ENCODE measurements at regions not wholly inside any gene's neighbourhood (a gene's known extent, or its start where the extent isn't known, plus 50 kb on each side); places are given as distances from the start of the nearest gene placed in this dataset.
"Not testable (repeated sequence)": the region's sequence is repeated elsewhere in the genome, so short reads cannot be mapped to it uniquely, and the experiment has no call there.

GRCh38 chr22:46030231-46030880 lies 53.4 kb upstream of the WNT7B start:
- no peak for TF ChIP-seq CTCF (IDR thresholded peaks at IDR 0.05; ENCODE audit: low read depth, low read length)
- no peaks in the 10 kb centered on the region for H3K36me3 ChIP-seq
- H3K4me1 ChIP-seq, result no peaks in the 10 kb centered on the region
- H3K4me3 ChIP-seq (ENCODE audit: low read depth, low read length), result no peak overlapping the region
- no peaks in the 10 kb centered on the region for H3K9me3 ChIP-seq
- DNase-seq, result no peak
- no peaks in the 10 kb centered on the region for H3K27me3 ChIP-seq

GRCh38 chr22:46031066-46031465 lies 54.1 kb upstream of the WNT7B start:
- Histone ChIP-seq H3K4me3 (ENCODE audit: low read depth, low read length) (no peak overlapping the region), H3K36me3 (no peaks in the 10 kb centered on the region), H3K4me1 (no peaks in the 10 kb centered on the region), H3K9me3 (no peaks in the 10 kb centered on the region), H3K27me3 (no peaks in the 10 kb centered on the region)
- no peak for DNase-seq
- no peak for TF ChIP-seq CTCF (IDR thresholded peaks at IDR 0.05; ENCODE audit: low read depth, low read length)

GRCh38 chr22:46031557-46031956 lies 54.6 kb upstream of the WNT7B start:
- Histone ChIP-seq H3K9me3 (no peaks in the 10 kb centered on the region), H3K36me3 (no peaks in the 10 kb centered on the region)
- TF ChIP-seq CTCF (IDR thresholded peaks at IDR 0.05; ENCODE audit: low read depth, low read length), result no peak

GRCh38 chr22:46031965-46032851 lies 55.2 kb upstream of the WNT7B start:
- Histone ChIP-seq H3K4me1 (peaks cover 3% of the 10 kb centered on the region), H3K36me3 (no peaks in the 10 kb centered on the region), H3K27me3 (no peaks in the 10 kb centered on the region), H3K4me3 (ENCODE audit: low read depth, low read length) (no peak overlapping the region), H3K9me3 (no peaks in the 10 kb centered on the region)
- no peak for DNase-seq
- no peak for TF ChIP-seq CTCF (IDR thresholded peaks at IDR 0.05; ENCODE audit: low read depth, low read length)

More at GRCh38 chr22:46031557-46031956, 54.6 kb upstream of the WNT7B start:
- Histone ChIP-seq H3K4me1 (no peaks in the 10 kb centered on the region), H3K27me3 (no peaks in the 10 kb centered on the region), H3K4me3 (ENCODE audit: low read depth, low read length) (no peak overlapping the region)
- no peak for DNase-seq

GRCh38 chr22:46033256-46034200 lies 56.6 kb upstream of the WNT7B start:
- H3K4me1 ChIP-seq, result peaks cover 6% of the 10 kb centered on the region
- no peaks in the 10 kb centered on the region for H3K27me3 ChIP-seq
- TF ChIP-seq CTCF (IDR thresholded peaks at IDR 0.05; ENCODE audit: low read depth, low read length), result no peak
- H3K9me3 ChIP-seq, result no peaks in the 10 kb centered on the region
- H3K4me3 ChIP-seq (ENCODE audit: low read depth, low read length), result no peak overlapping the region
- DNase-seq, result no peak
- no peaks in the 10 kb centered on the region for H3K36me3 ChIP-seq

- not testable (repeated sequence) for DNase-seq; H3K36me3 ChIP-seq; H3K4me3 ChIP-seq (ENCODE audit: low read depth, low read length); H3K27me3 ChIP-seq; H3K9me3 ChIP-seq
- peaks cover 16% of the 10 kb centered on the region for H3K4me1 ChIP-seq
Measured at GRCh38 chr22:46034480-46034879, 57.5 kb upstream of the WNT7B start.

Measured in BE2C (cell line).